ENCODE measurements at regions not wholly inside any gene's neighbourhood (a gene's known extent, or its start where the extent isn't known, plus 50 kb on each side); places are given as distances from the start of the nearest gene placed in this dataset.

- no peak for TF ChIP-seq CTCF (IDR thresholded peaks at IDR 0.05)
- Histone ChIP-seq H3K4me3 (no peak overlapping the region), H3K9me3 (no peaks in the 10 kb centered on the region), H3K27me3 (no peaks in the 10 kb centered on the region), H3K36me3 (no peaks in the 10 kb centered on the region), H3K27ac (no peak overlapping the region), H3K4me1 (no peaks in the 10 kb centered on the region)
- DNase-seq: no peak
- intact Hi-C loops (cut with DNase I; ENCODE audit: low total_unique reads): no loop called here
Measured at GRCh38 chr20:52448513-52449232, 257.1 kb upstream of the ZFP64 start.

GRCh38 chr20:52447225-52447551 is 255.6 kb upstream of the ZFP64 start:
- H3K9me3 ChIP-seq: no peaks in the 10 kb centered on the region
- no peaks in the 10 kb centered on the region for H3K27me3 ChIP-seq
- no peak for TF ChIP-seq CTCF (IDR thresholded peaks at IDR 0.05)
- H3K4me3 ChIP-seq: no peak overlapping the region
- no peaks in the 10 kb centered on the region for H3K4me1 ChIP-seq
- no peak overlapping the region for H3K27ac ChIP-seq
- H3K36me3 ChIP-seq: no peaks in the 10 kb centered on the region
- intact Hi-C loops (cut with DNase I; ENCODE audit: low total_unique reads): no loop called here
- no peak for DNase-seq

GRCh38 chr20:52446421-52447224 is 255.0 kb upstream of the ZFP64 start:
- H3K27me3 ChIP-seq: no peaks in the 10 kb centered on the region
- H3K4me3 ChIP-seq: no peak overlapping the region
- no peaks in the 10 kb centered on the region for H3K9me3 ChIP-seq
- TF ChIP-seq CTCF (IDR thresholded peaks at IDR 0.05): no peak
- no peak overlapping the region for H3K27ac ChIP-seq
- H3K4me1 ChIP-seq: no peaks in the 10 kb centered on the region
- no peaks in the 10 kb centered on the region for H3K36me3 ChIP-seq
- intact Hi-C loops (cut with DNase I; ENCODE audit: low total_unique reads): no loop called here
- no peak for DNase-seq

GRCh38 chr20:52444455-52444854 is 252.9 kb upstream of the ZFP64 start:
- no peak for DNase-seq
- Histone ChIP-seq H3K9me3 (no peaks in the 10 kb centered on the region), H3K27ac (no peak overlapping the region), H3K4me3 (no peak overlapping the region), H3K4me1 (no peaks in the 10 kb centered on the region), H3K36me3 (no peaks in the 10 kb centered on the region), H3K27me3 (no peaks in the 10 kb centered on the region)
- intact Hi-C loops (cut with DNase I; ENCODE audit: low total_unique reads): no loop called here
- no peak for TF ChIP-seq CTCF (IDR thresholded peaks at IDR 0.05)

GRCh38 chr20:52443874-52444273 is 252.3 kb upstream of the ZFP64 start:
- no peaks in the 10 kb centered on the region for H3K36me3 ChIP-seq
- H3K4me1 ChIP-seq: no peaks in the 10 kb centered on the region
- no peak overlapping the region for H3K27ac ChIP-seq
- H3K9me3 ChIP-seq: no peaks in the 10 kb centered on the region
- TF ChIP-seq CTCF (IDR thresholded peaks at IDR 0.05): no peak
- no peaks in the 10 kb centered on the region for H3K27me3 ChIP-seq
- intact Hi-C loops (cut with DNase I; ENCODE audit: low total_unique reads): no loop called here
- no peak overlapping the region for H3K4me3 ChIP-seq
- DNase-seq: no peak

Measured in tibial artery (tissue), 4 donors.